Activated CD8-positive, alpha-beta memory T cell treated with anti-CD3 and anti-CD28 coated beads, Interleukin-2, amount 10 ng/mL, durations not matched to agents 7 days and 5 days (primary cell): ENCODE measurements at regions not wholly inside any gene's neighbourhood (a gene's known extent, or its start where the extent isn't known, plus 50 kb on each side); places are given as distances from the start of the nearest gene placed in this dataset.
"Not testable (repeated sequence)": the region's sequence is repeated elsewhere in the genome, so short reads cannot be mapped to it uniquely, and the experiment has no call there.

Experiments
- ATAC-seq: fragments of 150-1000 bp; cut with Tn5 transposase; one replicate; pipeline ENCODE4 v1.10.0; 2021; ENCODE audit warnings: moderate library complexity
- CTCF ChIA-PET: fragments of 350-600 bp; sonication (Branson Sonifier 250); formaldehyde crosslinking; loops from one replicate; lab custom pipeline; 2021; ENCODE audit warnings: antibody characterized with exemption; lab: Charles Lee
- DNase-seq: peaks from one replicate; pipeline ENCODE4 v3.0.0-alpha.2; 2020
- H3K27ac Mint-ChIP-seq: one replicate; pipeline ENCODE4 v1.8.0; 2021; ENCODE audit warnings: mild to moderate bottlenecking, mixed read lengths
- H3K27me3 Mint-ChIP-seq: one replicate; pipeline ENCODE4 v1.8.0; 2021; ENCODE audit warnings: mixed read lengths
- H3K36me3 Mint-ChIP-seq: one replicate; pipeline ENCODE4 v1.8.0; 2021; ENCODE audit warnings: mild to moderate bottlenecking, mixed read lengths
- H3K4me1 Mint-ChIP-seq: one replicate; pipeline ENCODE4 v1.8.0; 2021; ENCODE audit warnings: mixed read lengths
- H3K4me3 Mint-ChIP-seq: one replicate; pipeline ENCODE4 v1.8.0; 2021; ENCODE audit warnings: mild to moderate bottlenecking, moderate library complexity, mixed read lengths
- H3K9me3 Mint-ChIP-seq: one replicate; pipeline ENCODE4 v1.8.0; 2022; ENCODE audit warnings: low read depth, mixed read lengths

DNA sequence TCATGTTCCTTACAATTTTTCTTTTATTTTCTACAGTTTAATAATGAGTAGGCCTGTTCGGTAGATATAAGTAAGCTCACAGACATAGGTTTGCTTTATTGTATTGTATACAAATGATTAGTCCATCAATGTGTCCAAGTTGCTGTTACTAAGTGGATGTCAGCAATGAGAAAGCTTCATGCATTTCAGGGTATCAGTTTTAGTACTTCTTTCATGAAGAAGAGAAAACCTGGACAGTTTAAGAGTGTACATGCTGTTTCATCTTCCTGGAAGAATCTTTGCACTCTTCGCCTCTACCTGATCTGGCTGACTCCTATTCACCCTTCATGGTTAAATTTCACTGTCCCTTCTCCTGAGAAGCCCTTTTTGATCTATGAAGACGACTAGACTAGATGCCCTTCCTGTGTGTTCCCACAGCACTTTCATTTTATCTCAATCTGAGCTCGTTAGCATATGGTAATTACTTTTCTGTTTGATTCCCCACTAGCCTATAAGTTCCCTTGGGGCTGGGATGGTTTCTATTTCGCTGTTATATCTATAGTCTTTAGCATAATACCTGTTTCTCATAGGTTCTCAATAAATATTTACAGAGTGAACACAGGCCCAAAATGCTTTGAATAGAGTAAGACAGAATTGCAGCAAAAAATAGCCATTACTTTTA, 70.7 kb downstream of the CETN3 start:
- DNase-seq (no peak), ATAC-seq (no peak)
- Mint-ChIP-seq H3K27me3 (peaks cover 7% of the 10 kb centered on the region), H3K27ac (no peak overlapping the region), H3K9me3 (no peaks in the 10 kb centered on the region), H3K4me1 (peaks cover 3% of the 10 kb centered on the region), H3K4me3 (no peak overlapping the region), H3K36me3 (no peaks in the 10 kb centered on the region)
- CTCF ChIA-PET: no interaction called here

DNA sequence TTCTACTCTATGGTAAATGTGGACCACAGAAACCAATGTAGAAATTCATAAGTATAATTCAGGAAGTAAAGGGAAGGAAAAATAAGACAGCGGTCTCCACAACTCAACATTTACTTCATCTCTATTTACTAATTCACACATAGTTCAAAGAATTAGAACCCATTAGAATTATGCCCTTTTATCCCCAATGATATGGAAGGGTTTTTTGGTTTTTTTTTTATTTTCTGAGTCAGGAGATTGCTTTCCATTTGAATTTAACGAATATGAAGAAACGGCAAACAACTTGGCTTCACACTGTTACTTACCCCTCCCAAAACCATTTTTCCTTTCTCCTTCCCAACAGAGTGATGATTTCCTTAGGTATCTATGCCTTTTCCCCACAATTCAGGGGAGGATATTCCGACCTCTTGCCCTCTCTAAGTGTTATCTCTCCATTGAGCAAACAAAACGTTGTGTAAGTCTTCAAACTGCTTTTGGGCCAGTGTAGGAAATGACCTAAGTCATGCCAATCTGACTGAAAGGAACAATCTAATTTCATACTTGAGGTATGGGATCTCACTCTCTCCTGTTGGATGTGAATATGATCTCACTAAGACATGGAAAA, 72.0 kb downstream of the CETN3 start:
- DNase-seq: no peak
- ATAC-seq: no peak
- H3K36me3 Mint-ChIP-seq: no peaks in the 10 kb centered on the region
- H3K4me3 Mint-ChIP-seq: no peak overlapping the region
- CTCF ChIA-PET: no interaction called here
- peaks cover 7% of the 10 kb centered on the region for H3K27me3 Mint-ChIP-seq
- H3K9me3 Mint-ChIP-seq: no peaks in the 10 kb centered on the region
- H3K27ac Mint-ChIP-seq: no peak overlapping the region
- H3K4me1 Mint-ChIP-seq: peaks cover 3% of the 10 kb centered on the region

DNA sequence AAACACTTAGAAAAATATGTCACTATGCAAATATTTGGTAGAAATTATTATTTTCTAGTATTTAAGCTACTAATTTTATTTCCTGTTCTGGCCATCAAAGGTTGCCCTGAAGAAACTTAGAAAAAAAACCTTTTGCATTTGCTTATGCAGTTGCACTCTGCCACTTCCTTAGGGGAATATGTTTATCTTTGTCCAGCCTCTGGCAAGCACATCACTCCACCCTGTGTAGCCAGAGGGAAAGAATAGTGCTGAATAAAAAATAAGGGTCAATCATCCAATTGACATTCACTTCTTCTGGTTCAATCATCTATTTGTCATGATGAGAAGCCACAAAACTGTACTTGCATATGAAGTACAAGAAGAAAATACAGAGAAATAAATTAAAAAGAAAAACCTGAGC, 72.8 kb downstream of the CETN3 start:
- Mint-ChIP-seq H3K36me3 (no peaks in the 10 kb centered on the region), H3K27me3 (peaks cover 7% of the 10 kb centered on the region)
- ATAC-seq: no peak

DNA sequence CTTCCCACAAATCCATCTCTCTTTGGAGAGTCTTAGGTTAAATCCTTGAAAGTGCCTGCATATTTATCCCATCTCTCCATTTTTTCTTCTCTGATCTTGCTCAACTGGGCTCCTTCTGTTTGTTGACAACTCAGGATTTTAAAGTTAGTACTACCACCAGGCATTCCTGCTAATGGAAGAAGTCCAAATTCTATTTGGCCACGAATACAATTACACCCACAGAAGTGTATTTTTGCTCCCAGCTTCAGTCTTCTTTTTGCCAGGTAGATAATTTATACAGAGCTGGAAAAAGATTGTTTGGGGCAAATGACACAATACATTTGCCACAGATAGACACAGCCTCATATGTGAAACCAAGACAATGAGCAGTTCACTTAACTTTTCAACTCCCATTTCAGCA, 74.8 kb downstream of the CETN3 start:
- CTCF ChIA-PET: no interaction called here
- no peaks in the 10 kb centered on the region for H3K9me3 Mint-ChIP-seq
- H3K36me3 Mint-ChIP-seq: no peaks in the 10 kb centered on the region
- peaks cover 3% of the 10 kb centered on the region for H3K4me1 Mint-ChIP-seq
- no peak for ATAC-seq
- no peak overlapping the region for H3K4me3 Mint-ChIP-seq
- no peak overlapping the region for H3K27ac Mint-ChIP-seq
- peaks cover 4% of the 10 kb centered on the region for H3K27me3 Mint-ChIP-seq
- no peak for DNase-seq

More for the DNA sequence above, 72.8 kb downstream of the CETN3 start:
- DNase-seq: no peak
- H3K27ac Mint-ChIP-seq: no peak overlapping the region
- peaks cover 3% of the 10 kb centered on the region for H3K4me1 Mint-ChIP-seq
- H3K4me3 Mint-ChIP-seq: no peak overlapping the region
- H3K9me3 Mint-ChIP-seq: no peaks in the 10 kb centered on the region
- CTCF ChIA-PET: no interaction called here

DNA sequence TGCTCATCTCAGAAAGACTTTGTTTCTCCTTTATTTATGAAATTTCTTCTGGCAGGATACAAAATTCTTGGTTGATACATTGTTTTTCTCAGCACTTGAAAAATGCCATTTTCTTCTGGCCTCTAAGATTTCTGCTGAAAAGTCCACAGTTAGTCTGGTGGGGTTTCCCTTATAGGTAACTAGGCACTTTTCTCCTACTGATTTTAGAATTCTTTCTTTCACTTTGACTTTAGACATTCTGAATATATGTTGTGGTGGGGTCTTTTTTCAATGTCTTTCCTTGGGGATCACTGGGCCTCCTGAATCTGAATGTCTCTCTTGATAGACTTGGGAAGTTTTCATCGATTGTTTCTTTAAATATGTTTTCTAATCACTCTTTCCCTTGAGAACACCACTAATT, 79.6 kb downstream of the CETN3 start:
- Mint-ChIP-seq H3K9me3 (no peaks in the 10 kb centered on the region), H3K4me3 (no peak overlapping the region), H3K36me3 (no peaks in the 10 kb centered on the region), H3K27me3 (peaks cover 4% of the 10 kb centered on the region), H3K4me1 (no peaks in the 10 kb centered on the region), H3K27ac (no peak overlapping the region)
- ATAC-seq (no peak), DNase-seq (no peak)
- CTCF ChIA-PET: no interaction called here

DNA sequence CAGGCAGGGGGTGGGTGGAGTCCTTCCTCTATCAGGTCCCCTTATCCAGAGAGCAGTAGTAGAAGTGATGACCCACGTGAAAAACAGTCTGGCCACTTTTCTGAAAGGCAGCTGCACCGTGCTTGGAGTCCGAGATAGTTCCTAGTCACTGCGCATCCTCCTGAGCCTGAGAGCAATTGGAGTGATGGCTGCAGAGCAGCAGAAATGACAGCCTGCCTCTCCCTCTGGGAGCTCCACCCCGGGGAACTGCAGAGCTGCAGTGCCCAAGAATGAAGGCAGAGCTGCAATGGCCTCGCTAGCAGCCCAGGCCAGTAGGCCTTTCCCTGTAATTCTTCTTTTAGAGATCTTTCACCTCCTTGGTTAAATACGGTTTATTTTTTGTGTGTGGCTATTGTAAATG, 82.6 kb downstream of the CETN3 start:
- DNase-seq (no peak), ATAC-seq (no peak)
- H3K27me3 Mint-ChIP-seq: peaks cover 4% of the 10 kb centered on the region
- H3K4me1 Mint-ChIP-seq: no peaks in the 10 kb centered on the region
- H3K9me3 Mint-ChIP-seq: no peaks in the 10 kb centered on the region
- CTCF ChIA-PET: no interaction called here
- H3K36me3 Mint-ChIP-seq: no peaks in the 10 kb centered on the region
- no peak overlapping the region for H3K27ac Mint-ChIP-seq
- no peak overlapping the region for H3K4me3 Mint-ChIP-seq

DNA sequence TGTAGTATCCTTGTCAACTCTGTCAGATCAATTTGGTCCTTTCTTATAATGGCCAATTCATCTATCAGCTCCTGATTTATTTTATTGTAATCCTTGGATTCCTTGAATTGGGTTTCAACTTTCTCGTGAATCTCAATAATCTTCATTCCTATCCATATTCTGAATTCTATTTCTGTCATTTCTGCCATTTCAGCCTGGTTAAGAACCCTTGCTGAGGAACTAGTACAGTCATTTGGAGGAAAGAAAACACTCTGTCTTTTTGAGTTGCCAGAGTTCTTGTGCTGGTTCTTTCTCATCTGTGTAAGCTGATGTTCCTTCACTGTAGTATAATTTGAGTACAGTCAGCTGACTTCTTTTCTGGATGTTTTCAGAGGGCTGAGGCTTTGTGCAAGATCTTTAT, 84.5 kb downstream of the CETN3 start:
- no peak for ATAC-seq

DNA sequence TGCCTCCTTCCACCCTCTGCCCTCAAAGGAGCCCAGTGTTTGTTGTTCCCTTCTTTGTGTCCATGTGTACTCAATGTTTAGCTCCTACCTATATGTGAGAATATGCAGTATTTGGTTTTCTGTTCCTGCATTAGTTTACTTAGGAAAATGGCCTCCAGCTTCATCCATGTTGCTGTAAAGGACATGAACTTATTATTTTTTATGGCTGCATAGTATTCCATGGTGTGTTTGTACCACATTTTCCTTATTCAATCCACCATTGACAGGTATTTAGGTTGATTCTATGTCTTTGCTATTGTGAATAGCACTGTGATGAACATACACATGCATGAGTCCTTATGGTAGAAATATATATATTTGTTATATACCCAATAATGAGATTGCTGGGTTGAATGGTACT, 89.2 kb downstream of the CETN3 start:
- CTCF ChIA-PET, DNase-seq, H3K36me3 Mint-ChIP-seq, H3K4me1 Mint-ChIP-seq, H3K4me3 Mint-ChIP-seq, H3K9me3 Mint-ChIP-seq, ATAC-seq, H3K27me3 Mint-ChIP-seq, H3K27ac Mint-ChIP-seq: not testable (repeated sequence)

More for the DNA sequence above, 84.5 kb downstream of the CETN3 start:
- Mint-ChIP-seq H3K9me3 (peaks cover 3% of the 10 kb centered on the region), H3K27me3 (peaks cover 4% of the 10 kb centered on the region), H3K4me3 (no peak overlapping the region), H3K4me1 (no peaks in the 10 kb centered on the region), H3K36me3 (no peaks in the 10 kb centered on the region), H3K27ac (no peak overlapping the region)
- DNase-seq: no peak
- CTCF ChIA-PET: no interaction called here

DNA sequence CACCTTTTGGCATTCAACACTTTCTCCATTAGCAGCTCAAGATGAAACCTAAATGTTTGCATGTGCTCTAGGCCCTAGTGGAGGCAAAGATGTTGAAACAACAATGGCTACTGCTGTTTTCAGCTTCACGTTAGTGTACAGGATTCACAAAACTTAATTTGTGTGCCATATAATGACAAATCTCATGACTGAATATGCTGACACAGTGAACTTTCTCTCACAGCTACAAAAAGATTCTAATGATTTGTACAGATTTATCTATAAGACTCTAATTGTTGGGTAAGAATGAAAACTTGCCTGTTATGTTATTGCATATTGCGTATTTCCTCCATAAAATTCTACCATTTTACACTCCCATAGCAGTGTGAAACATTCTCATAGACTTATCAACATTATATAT, 97.5 kb downstream of the CETN3 start:
- H3K4me1 Mint-ChIP-seq: no peaks in the 10 kb centered on the region
- H3K27ac Mint-ChIP-seq: no peak overlapping the region
- no peaks in the 10 kb centered on the region for H3K36me3 Mint-ChIP-seq
- no peak overlapping the region for H3K4me3 Mint-ChIP-seq
- H3K9me3 Mint-ChIP-seq: no peaks in the 10 kb centered on the region
- ATAC-seq: no peak
- DNase-seq: no peak
- CTCF ChIA-PET: no interaction called here
- H3K27me3 Mint-ChIP-seq: no peaks in the 10 kb centered on the region

DNA sequence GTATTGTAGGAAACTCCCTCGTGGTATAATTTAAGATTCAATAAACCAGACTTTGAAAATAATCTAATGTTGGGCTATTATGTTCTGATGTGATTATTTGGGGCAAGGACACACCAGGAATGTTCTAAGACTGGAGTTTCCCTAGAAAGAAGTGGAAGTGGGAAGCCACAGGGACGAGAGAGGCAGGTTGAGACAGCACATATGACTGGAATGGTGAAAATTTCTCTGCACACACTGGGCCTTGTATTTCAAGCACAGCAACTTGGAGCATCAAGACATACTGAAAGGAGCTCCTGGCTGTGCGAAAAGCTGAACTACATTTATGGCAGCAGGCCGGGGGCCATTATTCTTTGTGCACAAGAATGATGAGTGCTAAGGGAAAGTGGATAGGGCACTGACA, 98.2 kb downstream of the CETN3 start:
- Mint-ChIP-seq H3K27ac (no peak overlapping the region), H3K4me3 (no peak overlapping the region), H3K9me3 (no peaks in the 10 kb centered on the region), H3K4me1 (no peaks in the 10 kb centered on the region), H3K27me3 (no peaks in the 10 kb centered on the region), H3K36me3 (no peaks in the 10 kb centered on the region)
- DNase-seq: no peak
- CTCF ChIA-PET: no interaction called here
- no peak for ATAC-seq

DNA sequence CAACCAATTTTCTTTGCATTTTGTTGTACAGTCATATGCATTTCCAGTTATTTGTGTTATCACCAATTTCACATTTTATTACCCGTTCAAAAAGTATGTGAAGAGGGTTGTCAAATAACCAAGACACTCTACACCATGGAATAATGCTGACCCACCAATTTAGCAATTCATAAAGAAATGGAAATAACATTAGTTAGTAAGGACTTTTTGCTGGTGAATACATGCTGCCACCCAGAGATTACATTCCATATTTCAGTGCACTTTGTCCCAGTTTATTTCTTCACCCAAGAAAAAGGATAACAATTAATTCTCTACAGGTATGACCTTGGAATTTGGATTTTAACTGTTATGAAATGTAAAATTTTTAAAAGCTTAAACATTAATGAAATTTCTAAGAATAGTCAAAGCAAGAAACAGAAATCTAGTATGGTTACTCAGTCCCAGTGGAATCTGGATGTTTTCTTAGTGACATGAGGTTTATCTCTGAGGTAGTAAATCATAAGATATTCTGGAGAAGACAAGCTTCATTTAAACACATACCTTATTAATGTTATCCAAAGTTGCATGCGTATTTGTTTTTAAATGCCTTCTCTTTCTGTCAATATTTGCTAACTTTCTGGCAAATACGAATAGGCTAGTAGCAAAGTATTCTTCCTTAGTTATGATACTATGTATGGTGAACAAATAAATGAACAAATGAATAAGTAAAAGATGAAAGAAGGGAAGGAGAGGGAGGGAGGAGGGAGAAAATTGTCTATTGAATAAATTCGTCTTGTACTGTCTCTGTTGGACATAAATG, 100.6 kb downstream of the CETN3 start:
- Mint-ChIP-seq H3K36me3 (no peaks in the 10 kb centered on the region), H3K4me1 (no peaks in the 10 kb centered on the region), H3K9me3 (no peaks in the 10 kb centered on the region), H3K4me3 (no peak overlapping the region), H3K27me3 (no peaks in the 10 kb centered on the region), H3K27ac (no peak overlapping the region)
- CTCF ChIA-PET: no interaction called here
- no peak for DNase-seq
- no peak for ATAC-seq

DNA sequence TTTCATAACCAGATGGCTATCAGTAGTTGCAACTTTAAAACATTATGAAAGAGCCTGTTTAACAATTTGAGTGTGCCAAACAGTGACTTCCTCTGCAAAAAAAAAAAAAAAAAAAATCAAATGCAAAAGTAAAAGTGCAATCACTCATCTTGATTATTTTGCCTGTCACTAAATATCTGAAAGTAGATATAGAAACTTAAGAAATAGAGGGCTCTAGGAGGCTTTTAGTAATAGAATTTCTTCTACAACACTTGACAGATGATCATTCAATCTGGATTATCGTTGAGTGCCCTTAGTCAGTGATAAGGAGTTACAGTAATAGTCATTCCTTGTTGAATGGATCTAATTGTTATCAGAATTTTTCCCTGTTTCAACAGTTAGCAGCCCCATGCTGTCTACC, 101.8 kb downstream of the CETN3 start:
- ATAC-seq: no peak
- DNase-seq: no peak
- no peaks in the 10 kb centered on the region for H3K9me3 Mint-ChIP-seq
- H3K27me3 Mint-ChIP-seq: no peaks in the 10 kb centered on the region
- no peak overlapping the region for H3K27ac Mint-ChIP-seq
- no peak overlapping the region for H3K4me3 Mint-ChIP-seq
- CTCF ChIA-PET: no interaction called here
- H3K4me1 Mint-ChIP-seq: no peaks in the 10 kb centered on the region
- no peaks in the 10 kb centered on the region for H3K36me3 Mint-ChIP-seq

DNA sequence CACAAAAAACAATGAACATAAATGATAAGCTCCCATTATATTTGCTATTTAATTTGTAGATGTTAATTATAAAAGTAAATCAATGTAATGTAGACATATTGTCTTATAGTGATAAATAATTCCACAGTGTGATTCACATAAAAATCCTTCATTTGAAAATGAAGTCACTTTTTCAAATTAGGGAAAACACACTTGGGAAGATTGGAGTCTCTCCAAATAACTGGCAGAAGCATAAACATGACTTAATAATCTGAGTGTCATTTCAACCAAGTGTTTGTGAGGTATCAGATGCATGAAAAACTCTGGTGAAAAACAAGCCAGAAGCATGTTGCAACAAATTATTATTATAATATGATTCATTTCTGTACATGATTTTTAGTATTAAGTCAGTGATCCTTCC, 102.2 kb downstream of the CETN3 start:
- Mint-ChIP-seq H3K4me3 (no peak overlapping the region), H3K9me3 (no peaks in the 10 kb centered on the region), H3K27me3 (no peaks in the 10 kb centered on the region), H3K27ac (no peak overlapping the region), H3K4me1 (no peaks in the 10 kb centered on the region), H3K36me3 (no peaks in the 10 kb centered on the region)
- DNase-seq (no peak), ATAC-seq (no peak)
- CTCF ChIA-PET: no interaction called here

DNA sequence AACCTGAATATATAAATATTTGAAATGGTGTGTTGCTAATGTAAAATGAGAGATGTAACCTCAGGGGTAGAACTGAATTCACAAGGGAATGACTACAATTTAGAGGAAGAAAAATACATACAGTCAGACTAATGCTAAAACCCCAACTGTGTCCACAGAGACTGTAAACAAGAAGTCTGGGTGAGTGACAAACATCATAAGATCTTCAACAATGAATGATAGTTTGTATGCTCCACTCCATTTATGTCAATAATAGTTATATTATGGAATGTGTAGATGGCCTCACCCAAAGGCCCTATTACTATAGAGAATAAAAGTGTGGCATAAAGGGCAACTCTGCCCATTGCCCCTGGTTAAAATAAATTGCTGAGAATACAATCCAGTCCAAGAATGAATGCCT, 102.9 kb downstream of the CETN3 start:
- no peaks in the 10 kb centered on the region for H3K27me3 Mint-ChIP-seq

More for the DNA sequence above, 102.9 kb downstream of the CETN3 start:
- no peak overlapping the region for H3K27ac Mint-ChIP-seq
- CTCF ChIA-PET: no interaction called here
- no peaks in the 10 kb centered on the region for H3K9me3 Mint-ChIP-seq
- no peaks in the 10 kb centered on the region for H3K36me3 Mint-ChIP-seq
- DNase-seq (no peak), ATAC-seq (no peak)
- no peak overlapping the region for H3K4me3 Mint-ChIP-seq
- H3K4me1 Mint-ChIP-seq: no peaks in the 10 kb centered on the region
